ENCODE measurements at regions not wholly inside any gene's neighbourhood (a gene's known extent, or its start where the extent isn't known, plus 50 kb on each side); places are given as distances from the start of the nearest gene placed in this dataset.
"Not testable (repeated sequence)": the region's sequence is repeated elsewhere in the genome, so short reads cannot be mapped to it uniquely, and the experiment has no call there.

DNA sequence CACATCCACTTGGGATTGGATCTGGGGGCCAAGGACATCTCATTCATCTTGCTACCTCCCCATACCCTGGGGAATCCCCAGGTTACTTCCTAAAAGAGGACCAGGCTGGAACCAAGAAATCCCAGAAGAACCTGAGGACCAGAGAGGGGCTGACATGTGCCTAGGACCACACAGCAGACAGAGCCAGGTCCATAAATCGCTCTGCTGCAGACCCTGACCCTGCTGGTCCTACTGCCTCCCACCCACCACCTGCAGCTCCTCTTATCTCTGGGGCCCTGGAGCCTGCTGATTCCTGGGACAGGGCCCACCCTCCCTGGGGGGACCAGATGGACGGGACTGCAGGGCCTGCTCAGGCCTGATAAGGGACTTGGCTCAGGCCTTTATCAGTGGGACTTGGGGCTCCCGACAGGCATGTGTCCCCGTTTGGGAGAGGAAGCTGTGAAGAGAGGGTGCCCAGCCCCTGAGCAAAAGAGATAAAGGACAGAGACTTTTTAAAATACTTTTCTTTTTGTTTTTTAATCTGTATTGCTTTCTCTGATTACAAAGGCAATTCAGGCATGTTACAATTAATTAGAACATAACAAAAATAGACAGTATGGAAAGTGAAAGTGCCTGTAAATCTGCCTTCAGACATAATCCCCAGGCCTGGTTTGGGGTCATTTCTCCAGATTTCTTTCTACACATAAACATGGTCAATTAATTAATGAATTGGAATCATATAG is 101.3 kb upstream of the LARP1 start:
- no peak for DNase-seq (ENCODE audit: low read depth in 2 of 3, low spot score in 2 of 3)

DNA sequence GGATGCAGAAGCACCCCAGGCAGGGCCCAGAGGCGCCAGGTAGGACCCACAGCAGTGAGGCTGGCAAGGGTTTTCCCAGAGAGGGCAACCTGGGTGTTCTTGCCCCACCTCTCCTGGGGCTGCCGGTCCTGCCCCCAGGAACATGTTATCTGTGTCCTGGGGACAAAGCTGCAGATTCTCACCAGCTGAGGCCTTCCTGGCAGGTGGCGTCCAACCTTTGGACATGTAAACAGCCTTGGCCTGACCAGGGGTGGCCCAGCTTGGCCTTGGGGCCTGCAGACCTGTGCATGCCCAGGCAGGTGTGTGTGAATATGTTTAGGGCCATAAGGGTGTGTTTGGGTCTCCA is 101.8 kb upstream of the LARP1 start:
- no peak for DNase-seq (ENCODE audit: low read depth in 2 of 3, low spot score in 2 of 3)

DNA sequence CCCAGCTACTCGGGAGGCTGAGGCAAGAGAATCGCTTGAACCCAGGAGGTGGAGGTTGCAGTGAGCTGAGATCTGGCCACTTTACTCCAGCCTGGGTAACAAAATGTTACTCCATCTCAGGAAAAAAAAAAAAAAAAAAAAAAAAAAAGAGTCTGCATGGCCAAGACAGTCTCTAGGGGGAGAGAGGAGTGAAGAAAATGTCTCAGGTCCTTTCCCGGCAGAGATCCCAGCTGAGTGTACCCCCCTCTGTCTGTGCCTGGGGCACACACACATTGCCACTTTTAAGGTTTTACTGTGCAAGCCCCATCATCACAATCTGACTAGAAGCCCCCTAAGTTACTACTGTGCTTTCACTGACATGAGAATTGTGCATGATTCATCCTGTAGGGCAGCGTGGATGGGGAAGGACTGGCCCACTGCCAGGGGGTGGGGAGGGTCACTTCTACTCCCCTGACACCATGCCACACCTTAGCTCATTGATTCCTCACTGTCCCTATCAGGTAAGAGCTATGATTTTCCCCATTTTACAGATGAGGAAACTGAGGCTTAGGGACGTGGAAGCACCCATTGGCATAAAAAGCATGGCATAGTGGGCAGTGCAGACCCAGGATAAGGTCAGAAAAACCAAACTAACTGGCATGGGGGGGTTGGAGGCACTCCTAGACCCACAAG is 102.3 kb upstream of the LARP1 start:
- no peak for DNase-seq (ENCODE audit: low read depth in 2 of 3, low spot score in 2 of 3)

DNA sequence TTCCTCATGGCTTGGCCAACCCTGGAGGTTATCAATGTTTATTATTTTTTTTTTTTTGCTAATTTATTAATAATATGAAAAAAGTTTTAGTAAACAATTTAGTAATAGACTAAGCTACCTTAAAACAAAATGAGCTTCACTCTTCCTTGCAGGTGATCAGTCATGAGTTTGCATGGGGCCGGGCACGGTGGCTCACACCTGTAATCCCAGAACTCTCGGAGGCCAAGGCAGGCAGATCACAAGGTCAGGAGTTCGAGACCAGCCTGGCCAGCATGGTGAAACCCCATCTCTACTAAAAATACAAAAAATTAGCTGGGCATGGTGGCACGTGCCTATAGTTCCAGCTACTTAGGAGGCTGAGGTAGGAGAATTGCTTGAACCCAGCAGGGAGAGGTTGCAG is 103.4 kb upstream of the LARP1 start:
- DNase-seq (ENCODE audit: low read depth in 2 of 3, low spot score in 2 of 3) = not testable (repeated sequence)

DNA sequence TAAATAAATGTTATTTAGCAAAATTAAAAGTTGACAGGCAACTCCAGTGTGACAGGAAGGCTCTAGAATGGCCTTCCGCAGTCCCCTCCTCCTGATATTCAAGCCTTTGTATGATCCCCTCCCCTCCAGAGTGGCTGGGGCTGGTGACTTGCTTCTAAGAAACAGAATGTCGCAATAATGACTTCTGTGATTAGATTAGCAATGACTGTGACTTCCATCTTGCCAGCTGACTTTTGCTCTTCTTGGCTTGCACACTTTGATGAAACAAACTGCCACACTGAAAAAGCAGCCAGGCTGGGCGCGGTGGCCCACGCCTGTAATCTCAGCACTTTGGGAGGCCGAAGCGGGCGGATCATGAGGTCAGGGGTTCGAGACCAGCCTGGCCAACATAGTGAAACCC is 106.5 kb upstream of the LARP1 start:
- no peak for DNase-seq (ENCODE audit: low read depth in 2 of 3, low spot score in 2 of 3)

DNA sequence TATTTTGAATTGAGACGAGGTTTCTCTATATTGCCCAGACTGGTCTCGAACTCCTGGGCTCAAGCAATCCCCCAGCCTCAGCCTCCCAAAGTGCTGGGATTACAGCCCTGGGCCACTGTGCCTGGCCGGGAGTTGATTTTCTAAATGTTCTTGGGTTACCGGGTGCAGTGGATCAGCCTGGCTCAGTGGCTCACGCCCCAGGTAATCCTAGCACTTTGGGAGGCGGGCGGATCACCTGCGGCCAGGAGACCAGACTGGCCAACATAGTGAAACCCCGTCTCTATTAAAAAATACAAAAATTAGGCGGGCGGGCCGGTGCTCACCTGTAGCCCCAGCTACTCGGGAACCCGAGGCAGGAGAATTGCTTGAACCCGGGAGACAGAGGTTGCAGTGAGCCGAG is 106.9 kb upstream of the LARP1 start:
- DNase-seq (ENCODE audit: low read depth in 2 of 3, low spot score in 2 of 3) = no peak

DNA sequence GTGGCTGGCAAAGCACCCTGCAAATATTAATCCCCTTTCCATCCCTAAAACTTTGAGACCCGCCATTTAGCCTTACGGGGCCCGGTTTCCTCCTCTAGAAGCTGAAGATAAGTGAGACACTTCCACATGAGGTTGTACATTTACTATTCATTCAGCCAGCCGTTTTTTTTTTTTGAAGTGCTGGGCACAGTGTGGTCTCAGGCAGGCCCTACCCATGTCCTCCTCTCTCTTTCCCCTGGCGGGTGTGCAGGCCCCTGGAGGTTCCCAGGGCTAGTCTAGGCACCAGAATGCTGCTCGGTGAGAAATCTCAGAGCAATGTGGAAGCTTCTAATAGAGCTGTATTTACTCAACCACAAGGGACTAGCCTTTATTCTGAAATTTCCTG is 107.4 kb upstream of the LARP1 start:
- no peak for DNase-seq (ENCODE audit: low read depth in 2 of 3, low spot score in 2 of 3)

DNA sequence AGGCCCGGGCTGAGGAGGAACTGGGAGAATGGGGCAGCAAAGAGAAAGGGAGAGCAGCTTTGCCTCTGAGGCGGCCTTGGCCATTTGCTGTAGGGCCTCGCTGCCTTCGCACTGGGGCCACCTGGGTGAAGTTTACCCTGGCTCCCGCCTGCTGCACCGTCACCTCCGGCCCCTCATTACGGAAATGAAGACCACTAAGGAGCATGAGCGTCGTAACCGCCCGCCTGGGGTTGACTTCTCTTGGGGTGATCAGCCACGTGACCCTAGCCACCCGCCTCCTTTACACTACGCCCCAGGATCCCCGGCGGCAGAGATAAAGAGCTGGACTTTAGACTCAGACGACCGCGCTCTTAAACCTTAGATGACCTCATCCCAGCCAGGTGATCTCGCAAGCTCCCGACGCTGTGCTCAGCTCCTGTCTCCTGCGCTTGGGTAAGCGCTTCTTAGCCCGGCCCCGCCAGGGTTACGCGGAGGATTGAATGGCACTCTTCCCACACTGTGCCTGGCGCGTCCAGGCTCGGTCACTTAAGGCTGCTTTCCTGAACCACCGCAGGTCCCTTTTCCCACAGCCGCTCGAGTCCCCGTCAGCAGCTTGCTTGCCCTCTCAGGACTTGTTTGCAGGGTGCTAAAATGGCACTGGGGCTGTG is 107.9 kb upstream of the LARP1 start:
- DNase-seq (ENCODE audit: low read depth in 2 of 3, low spot score in 2 of 3) = peak in 1 of 3 experiments; percentile 8

DNA sequence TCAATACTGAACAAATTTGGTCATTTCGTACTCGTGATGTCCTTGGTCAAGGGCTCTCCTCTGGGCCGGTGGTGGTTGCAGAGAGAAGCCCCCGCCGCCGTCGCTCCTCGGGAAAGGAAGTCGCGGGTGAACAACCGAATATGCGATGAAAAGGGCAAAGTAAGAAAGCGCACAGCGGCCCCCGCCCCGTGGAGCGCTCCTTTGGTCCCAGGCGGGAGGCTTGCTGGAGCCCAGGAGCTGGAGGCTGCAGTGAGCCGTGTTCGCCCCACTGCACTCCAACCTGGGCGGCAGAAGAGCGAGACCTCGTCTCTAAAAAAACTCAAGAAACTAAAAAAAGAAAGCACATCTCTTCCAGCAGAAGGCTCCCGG is 108.4 kb upstream of the LARP1 start:
- DNase-seq (ENCODE audit: low read depth in 2 of 3, low spot score in 2 of 3) = no peak

DNA sequence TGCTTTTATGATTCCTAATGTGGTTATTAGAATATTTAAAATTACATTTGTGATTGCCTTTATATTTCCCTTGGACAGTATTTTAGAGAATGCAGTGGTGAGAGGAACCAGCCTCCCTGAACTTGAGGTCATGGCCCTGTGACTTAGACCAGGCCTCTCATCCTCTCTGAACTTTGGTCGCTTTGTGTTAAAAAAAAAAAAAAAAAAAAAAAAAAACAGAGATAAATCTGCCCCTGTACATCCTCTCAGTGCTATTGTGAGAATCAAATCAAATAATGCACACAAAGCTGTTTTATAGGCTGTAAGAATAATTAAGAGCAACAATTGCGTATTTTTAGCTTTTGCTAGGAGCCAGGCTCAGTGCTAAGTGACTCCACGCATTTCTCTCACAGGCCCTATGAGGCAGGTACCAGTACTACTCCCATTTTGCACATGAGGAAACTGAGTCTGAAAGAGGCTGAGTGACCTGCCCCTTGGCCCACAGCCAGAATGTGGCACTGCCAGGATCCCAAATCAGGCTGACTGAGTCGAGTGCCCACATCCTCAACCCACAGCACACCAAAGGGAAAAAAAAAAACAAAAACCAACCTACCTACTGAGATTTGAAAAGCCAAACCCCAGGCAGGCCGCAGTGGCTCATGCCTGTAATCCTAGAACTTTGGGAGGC is 110.3 kb upstream of the LARP1 start:
- no peak for DNase-seq (ENCODE audit: low read depth in 2 of 3, low spot score in 2 of 3)

DNA sequence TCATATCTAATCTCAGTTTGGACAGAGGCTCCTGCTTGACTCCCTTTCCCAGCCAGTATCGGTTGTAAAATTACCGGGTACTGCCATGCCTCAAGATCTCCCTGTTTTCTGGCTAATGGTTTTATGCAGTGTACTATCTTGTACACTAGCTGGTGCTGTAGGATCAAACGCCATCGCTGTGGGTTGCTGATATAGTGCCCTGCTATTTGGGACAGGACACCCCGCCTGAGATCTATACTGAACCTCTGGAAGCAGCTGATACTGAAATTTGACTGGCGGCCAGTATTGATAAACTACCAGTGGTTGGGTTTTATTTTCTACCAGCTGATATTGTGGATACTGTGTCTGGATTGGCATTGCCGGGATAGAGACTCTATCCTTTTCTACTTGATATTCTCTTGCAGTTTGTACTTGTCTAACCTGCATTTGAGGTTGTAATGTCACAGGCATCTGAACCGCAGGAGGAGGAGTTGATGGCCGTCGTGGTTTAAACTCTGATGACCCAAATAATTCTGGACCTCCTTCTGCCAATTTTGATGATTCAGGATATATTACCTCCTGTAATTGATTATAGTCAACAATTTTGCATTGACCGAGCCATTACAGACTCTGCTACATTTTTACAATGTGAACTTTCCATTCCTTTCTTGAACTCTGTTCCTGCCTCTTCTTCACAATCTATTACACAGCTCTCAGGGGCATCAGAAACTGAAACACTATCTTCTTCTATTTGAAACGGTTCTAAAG is 112.5 kb upstream of the LARP1 start:
- DNase-seq (ENCODE audit: low read depth in 2 of 3, low spot score in 2 of 3) = no peak

DNA sequence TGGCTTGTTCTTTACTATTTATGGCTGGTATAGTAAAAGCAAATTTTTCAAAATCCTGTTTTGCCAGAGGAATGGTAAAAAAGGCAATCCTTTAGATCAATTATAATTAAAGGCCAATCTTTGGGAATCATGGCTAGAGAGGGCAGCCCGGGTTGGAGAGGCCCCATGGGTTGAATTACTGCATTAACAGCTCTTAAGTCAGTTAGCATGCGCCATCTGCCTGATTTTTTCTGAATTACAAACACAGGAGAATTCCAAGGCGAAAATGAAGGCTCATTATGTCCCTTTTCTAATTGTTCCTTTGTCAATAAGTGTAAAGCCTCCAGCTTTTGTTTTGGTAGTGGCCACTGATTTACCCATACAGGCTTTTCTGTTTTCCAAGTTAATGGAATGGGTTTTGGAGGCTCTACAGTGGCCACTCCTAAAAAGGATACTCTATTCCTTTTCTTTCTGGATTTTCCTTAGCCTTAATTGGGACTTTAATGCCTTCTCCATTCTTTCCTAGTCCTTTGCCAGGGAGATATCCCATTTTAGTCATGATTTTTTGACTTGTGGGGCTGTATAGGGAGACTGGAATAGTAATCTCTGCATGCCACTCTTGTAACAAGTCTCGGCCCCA is 114.9 kb upstream of the LARP1 start:
- not testable (repeated sequence) for DNase-seq (ENCODE audit: low read depth in 2 of 3, low spot score in 2 of 3)

DNA sequence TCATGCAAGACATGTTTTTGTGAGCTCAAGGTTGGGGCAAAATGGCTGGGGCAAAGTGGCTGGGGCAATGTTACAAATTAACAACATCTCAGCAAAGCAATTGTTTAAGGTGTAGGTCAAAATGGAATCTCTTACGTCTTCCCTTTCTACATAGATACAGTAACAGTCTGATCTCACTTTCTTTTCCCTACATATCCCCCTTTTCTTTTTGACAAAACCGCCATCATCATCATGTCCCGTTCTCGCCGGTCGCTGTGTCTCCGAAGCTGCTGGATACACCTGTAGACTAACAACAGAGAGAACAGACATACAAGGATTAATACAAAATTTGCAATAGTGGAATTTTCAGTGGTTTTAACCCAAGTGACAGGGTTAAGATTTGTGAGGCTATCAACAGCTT is 118.4 kb upstream of the LARP1 start:
- DNase-seq (ENCODE audit: low read depth in 2 of 3, low spot score in 2 of 3) = not testable (repeated sequence)

DNA sequence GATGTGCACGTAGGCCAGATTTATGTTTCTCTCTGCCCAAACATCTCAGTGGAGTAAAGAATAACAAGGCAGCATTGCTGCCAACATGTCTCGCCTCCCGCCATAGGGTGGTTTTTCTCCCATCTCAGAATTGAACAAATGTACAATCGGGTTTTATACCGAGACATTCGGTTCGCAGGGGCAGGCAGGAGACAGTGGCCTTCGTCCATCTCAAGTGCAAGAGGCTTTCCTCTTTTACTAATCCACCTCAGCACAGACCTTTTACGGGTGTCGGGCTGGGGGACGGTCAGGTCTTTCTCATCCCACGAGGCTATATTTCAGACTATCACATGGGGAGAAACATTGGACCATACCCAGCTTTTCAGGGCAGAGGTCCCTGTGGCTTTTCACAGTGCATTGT is 118.9 kb upstream of the LARP1 start:
- not testable (repeated sequence) for DNase-seq (ENCODE audit: low read depth in 2 of 3, low spot score in 2 of 3)

DNA sequence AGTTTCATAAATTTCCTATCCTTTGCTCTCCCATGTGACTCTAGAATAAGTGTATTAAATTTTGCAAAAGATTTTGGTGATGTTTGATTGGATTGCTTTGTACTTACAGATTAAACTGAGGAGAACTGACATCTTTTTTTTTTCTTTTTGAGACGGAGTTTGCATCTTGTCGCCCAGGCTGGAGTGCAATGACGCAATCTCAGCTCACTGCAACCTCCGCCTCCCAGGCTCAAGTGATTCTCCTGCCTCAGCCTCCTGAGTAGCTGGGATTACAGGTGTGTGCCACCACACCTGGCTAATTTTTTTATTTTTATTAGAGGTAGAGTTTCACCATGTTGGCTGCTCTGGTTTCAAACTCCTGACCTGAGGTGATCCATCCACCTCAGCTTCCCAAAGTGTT is 121.4 kb upstream of the LARP1 start:
- not testable (repeated sequence) for DNase-seq (ENCODE audit: low read depth in 2 of 3, low spot score in 2 of 3)

DNA sequence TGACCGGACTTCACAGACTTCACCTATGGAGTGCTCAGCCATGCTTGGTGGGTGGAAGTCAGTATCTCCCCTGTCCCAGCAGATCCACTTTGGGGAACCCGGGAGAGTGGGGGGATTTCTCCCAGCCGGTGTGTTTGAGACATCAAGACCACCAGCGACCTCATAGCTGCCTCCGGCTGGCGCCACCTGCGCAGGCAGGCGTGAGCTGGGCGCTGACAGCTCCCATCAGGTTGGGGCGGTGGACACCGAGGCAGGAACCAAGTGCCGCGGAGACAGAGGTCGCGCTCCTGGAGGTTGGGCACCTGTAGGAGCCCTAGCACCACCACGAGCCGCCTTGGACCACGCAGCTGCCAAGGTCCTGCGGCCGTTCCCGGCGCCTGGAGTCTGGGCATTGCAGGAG is 124.0 kb upstream of the LARP1 start:
- DNase-seq (ENCODE audit: low read depth in 2 of 3, low spot score in 2 of 3) = no peak

DNA sequence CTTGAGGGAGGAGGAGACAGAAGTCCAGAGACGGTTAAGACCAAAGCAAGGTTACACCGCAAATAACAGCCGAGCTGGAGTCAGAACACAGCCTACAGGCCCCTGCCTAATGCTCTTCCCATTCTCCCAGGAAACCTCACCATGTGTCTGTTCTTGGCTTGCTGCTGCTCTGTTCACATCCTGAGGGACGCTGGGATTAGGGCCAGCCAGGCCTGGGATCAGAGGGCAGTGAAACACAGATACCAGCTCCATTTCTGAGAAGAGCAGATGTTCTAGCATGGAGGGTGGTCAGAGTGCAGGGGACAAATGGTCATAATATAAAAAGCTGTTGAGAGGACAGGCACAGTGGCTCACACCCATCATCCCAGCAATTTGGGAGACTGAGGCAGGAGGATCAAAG is 124.8 kb upstream of the LARP1 start:
- no peak for DNase-seq (ENCODE audit: low read depth in 2 of 3, low spot score in 2 of 3)

DNA sequence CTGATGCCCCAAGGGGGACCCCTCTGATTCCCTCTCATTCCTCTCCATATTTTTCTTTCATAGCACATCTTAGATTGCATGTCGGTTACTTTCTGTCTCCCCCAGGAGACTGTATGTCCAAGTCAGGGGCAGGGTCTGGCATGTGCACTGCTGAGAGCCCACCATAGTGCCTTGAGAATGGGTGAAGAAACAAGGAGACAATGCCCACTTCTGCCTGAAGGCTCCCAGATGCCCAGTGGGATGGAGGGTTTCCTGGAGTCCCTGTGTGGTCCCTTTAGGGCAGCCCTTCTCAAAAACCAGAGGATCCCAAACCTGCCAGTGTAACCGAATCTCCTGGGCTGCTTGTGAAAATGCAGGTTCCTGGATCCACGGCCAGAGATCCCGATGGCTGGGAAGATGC is 126.5 kb upstream of the LARP1 start:
- no peak for DNase-seq (ENCODE audit: low read depth in 2 of 3, low spot score in 2 of 3)

DNA sequence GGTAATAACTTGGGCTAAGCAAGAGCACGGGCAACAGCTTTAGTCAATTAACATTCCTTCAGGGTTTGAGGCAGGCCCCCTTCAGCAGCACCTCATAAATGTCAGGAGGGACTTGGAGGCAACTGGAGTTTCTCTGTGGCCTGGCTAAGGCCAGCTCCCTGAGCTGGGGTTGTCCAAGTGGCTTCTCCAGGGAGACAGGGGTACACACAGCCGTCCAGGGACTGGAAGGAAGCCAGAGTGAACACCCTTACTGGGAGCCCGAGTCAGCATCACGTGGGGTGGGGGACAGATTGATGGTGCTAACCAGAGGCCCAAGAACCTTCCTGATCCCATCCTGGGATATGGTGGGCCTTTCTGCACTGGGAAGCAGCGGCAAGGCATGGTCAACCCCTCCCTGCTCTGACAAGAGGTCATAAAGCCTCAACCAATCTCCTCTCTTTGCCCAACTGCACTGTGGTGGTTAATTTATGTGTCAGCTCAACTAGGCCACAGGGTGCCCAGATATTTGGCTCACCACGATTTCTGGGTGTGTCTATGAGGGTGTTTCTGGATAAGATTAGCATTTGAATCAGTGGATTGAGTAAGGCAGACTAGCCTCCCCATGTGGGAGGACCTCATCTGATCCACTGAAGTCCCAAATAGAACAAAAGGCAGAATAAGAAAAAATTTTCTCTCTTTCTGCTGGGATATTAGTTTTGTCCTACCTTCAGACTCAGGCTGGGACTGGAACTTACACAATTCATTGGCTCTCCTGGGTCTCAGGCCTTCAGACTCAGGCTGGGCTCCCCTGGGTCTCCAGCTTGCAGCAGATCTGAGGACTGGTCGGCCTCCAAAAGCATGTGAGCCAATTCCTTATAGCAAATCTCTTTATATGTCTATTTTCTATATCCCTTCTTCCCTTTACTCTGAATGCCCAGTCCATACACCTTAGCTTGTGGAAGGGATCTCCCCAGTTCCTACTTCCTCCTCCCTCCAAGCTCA is 127.2 kb upstream of the LARP1 start:
- DNase-seq (ENCODE audit: low read depth in 2 of 3, low spot score in 2 of 3) = no peak
